ENCODE measurements at regions not wholly inside any gene's neighbourhood (a gene's known extent, or its start where the extent isn't known, plus 50 kb on each side); places are given as distances from the start of the nearest gene placed in this dataset.

DNA sequence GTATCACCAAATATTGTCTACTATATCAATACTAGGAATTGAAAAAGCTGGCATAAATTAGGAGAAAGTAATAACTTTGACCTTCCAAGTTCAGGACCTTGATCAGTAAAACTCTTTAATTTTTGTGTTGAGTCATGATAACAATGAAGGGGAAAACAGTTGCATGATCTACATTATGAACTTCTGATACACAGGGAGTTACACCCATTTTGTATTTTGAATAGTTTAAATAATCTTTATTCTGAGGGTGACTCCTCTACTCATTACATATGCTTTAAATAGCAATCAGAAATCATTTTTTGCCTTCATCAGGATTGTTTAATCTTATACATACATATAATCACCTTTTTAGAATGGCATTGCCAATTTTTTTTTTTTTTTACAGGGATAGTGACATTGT, 492.5 kb downstream of the NAV3 start:
- Histone ChIP-seq H3K9ac (ENCODE audit: low read depth, low read length, poor library complexity, severe bottlenecking) (no peak overlapping the region), H3F3A (ENCODE audit: low read depth) (no peaks in the 10 kb centered on the region), H3K79me2 (ENCODE audit: insufficient read depth, low read length) (no peaks in the 10 kb centered on the region), H3K27me3 (ENCODE audit: insufficient read depth, low read length, poor library complexity, severe bottlenecking) (no peaks in the 10 kb centered on the region), H3K9me2 (replicated peaks; ENCODE audit: low read depth, low read length) (no peaks in the 10 kb centered on the region), H3K36me3 (ENCODE audit: insufficient read depth, low read length) (no peaks in the 10 kb centered on the region), H4K20me1 (ENCODE audit: insufficient read depth, low read length, poor library complexity, severe bottlenecking) (no peaks in the 10 kb centered on the region), H3K4me3 (ENCODE audit: low read length, poor library complexity, severe bottlenecking) (no peak overlapping the region), H3K4me1 (ENCODE audit: insufficient read depth, low read length, poor library complexity, severe bottlenecking) (no peaks in the 10 kb centered on the region), H2AFZ (ENCODE audit: low read length) (no peak overlapping the region), H3K4me2 (ENCODE audit: low read depth, low read length, poor library complexity, severe bottlenecking) (no peak overlapping the region), H3K9me3 (ENCODE audit: insufficient read depth, low read depth, low read length) (no peaks in the 10 kb centered on the region)
- TF ChIP-seq EZH2phosphoT487 (IDR thresholded peaks at IDR 0.05; ENCODE audit: borderline replicate concordance) = no peak

- no peaks in the 10 kb centered on the region for H3K9me2 ChIP-seq (replicated peaks; ENCODE audit: low read depth, low read length)
- no peaks in the 10 kb centered on the region for H3K27me3 ChIP-seq (ENCODE audit: insufficient read depth, low read length, poor library complexity, severe bottlenecking)
- no peaks in the 10 kb centered on the region for H3K9me3 ChIP-seq (ENCODE audit: insufficient read depth, low read depth, low read length)
- H3K79me2 ChIP-seq (ENCODE audit: insufficient read depth, low read length) = no peaks in the 10 kb centered on the region
- no peaks in the 10 kb centered on the region for H3F3A ChIP-seq (ENCODE audit: low read depth)
- no peak overlapping the region for H3K4me2 ChIP-seq (ENCODE audit: low read depth, low read length, poor library complexity, severe bottlenecking)
- H3K4me3 ChIP-seq (ENCODE audit: low read length, poor library complexity, severe bottlenecking) = no peak overlapping the region
- H3K9ac ChIP-seq (ENCODE audit: low read depth, low read length, poor library complexity, severe bottlenecking) = no peak overlapping the region
- H3K36me3 ChIP-seq (ENCODE audit: insufficient read depth, low read length) = no peaks in the 10 kb centered on the region
- H2AFZ ChIP-seq (ENCODE audit: low read length) = no peak overlapping the region
- H3K4me1 ChIP-seq (ENCODE audit: insufficient read depth, low read length, poor library complexity, severe bottlenecking) = no peaks in the 10 kb centered on the region
- no peaks in the 10 kb centered on the region for H4K20me1 ChIP-seq (ENCODE audit: insufficient read depth, low read length, poor library complexity, severe bottlenecking)
- TF ChIP-seq CTCF (conservative IDR thresholded peaks at IDR 0.05; ENCODE audit: low read length) (no peak), EZH2phosphoT487 (IDR thresholded peaks at IDR 0.05; ENCODE audit: borderline replicate concordance) (no peak)
Observed at GRCh38 chr12:78324234-78324633, 493.5 kb downstream of the NAV3 start.

DNA sequence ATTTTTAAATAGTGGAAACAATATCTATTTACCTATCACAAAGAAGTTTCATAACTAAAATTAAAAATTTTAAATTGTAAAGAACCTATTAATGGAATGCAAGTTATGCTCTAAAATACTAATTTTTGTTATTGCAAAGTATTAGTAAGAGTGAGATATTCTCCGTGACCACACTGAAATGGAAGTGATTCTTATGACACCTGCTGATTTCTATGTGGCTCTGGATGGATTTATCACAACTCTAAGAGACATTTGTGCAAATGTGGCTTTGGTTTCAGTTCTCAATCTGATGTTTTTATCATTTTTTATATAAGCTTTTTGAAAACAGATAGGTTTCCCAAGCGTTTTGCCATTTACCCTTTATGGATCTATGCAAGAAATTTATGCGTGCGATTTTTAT, 497.8 kb downstream of the NAV3 start:
- no peaks in the 10 kb centered on the region for H3K9me3 ChIP-seq (ENCODE audit: insufficient read depth, low read depth, low read length)
- no peaks in the 10 kb centered on the region for H4K20me1 ChIP-seq (ENCODE audit: insufficient read depth, low read length, poor library complexity, severe bottlenecking)
- H3K4me1 ChIP-seq (ENCODE audit: insufficient read depth, low read length, poor library complexity, severe bottlenecking) = no peaks in the 10 kb centered on the region
- H2AFZ ChIP-seq (ENCODE audit: low read length) = no peak overlapping the region
- no peaks in the 10 kb centered on the region for H3K9me2 ChIP-seq (replicated peaks; ENCODE audit: low read depth, low read length)
- H3K36me3 ChIP-seq (ENCODE audit: insufficient read depth, low read length) = no peaks in the 10 kb centered on the region
- no peaks in the 10 kb centered on the region for H3F3A ChIP-seq (ENCODE audit: low read depth)
- H3K4me2 ChIP-seq (ENCODE audit: low read depth, low read length, poor library complexity, severe bottlenecking) = no peak overlapping the region
- no peak overlapping the region for H3K4me3 ChIP-seq (ENCODE audit: low read length, poor library complexity, severe bottlenecking)
- TF ChIP-seq EZH2phosphoT487 (IDR thresholded peaks at IDR 0.05; ENCODE audit: borderline replicate concordance) (no peak), CTCF (conservative IDR thresholded peaks at IDR 0.05; ENCODE audit: low read length) (no peak)
- H3K27me3 ChIP-seq (ENCODE audit: insufficient read depth, low read length, poor library complexity, severe bottlenecking) = no peaks in the 10 kb centered on the region
- H3K79me2 ChIP-seq (ENCODE audit: insufficient read depth, low read length) = no peaks in the 10 kb centered on the region
- H3K9ac ChIP-seq (ENCODE audit: low read depth, low read length, poor library complexity, severe bottlenecking) = no peak overlapping the region

DNA sequence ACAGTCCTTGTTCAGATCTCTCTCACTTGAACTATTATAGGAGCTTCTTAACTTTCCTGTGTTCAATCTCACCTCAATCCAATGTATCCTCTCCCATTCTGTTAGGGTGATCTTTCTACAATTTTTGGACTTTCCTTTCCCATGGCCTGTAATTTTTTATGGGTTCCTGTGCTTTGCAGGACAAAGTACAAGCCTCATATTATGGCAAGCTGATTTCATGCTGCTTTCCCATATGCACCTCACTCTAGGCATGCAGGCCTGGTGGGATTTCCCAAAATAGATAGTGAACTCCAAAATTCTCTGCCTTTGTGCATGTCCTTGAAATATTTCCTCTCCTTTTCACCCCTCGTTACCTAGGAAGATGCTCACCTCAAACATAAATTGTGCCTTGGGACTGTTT, 499.4 kb downstream of the NAV3 start:
- Histone ChIP-seq H3K9me3 (ENCODE audit: insufficient read depth, low read depth, low read length) (no peaks in the 10 kb centered on the region), H3K79me2 (ENCODE audit: insufficient read depth, low read length) (no peaks in the 10 kb centered on the region), H3K9me2 (replicated peaks; ENCODE audit: low read depth, low read length) (no peaks in the 10 kb centered on the region), H4K20me1 (ENCODE audit: insufficient read depth, low read length, poor library complexity, severe bottlenecking) (no peaks in the 10 kb centered on the region), H3K4me3 (ENCODE audit: low read length, poor library complexity, severe bottlenecking) (no peak overlapping the region), H3F3A (ENCODE audit: low read depth) (no peaks in the 10 kb centered on the region), H3K36me3 (ENCODE audit: insufficient read depth, low read length) (no peaks in the 10 kb centered on the region), H2AFZ (ENCODE audit: low read length) (no peak overlapping the region), H3K27me3 (ENCODE audit: insufficient read depth, low read length, poor library complexity, severe bottlenecking) (no peaks in the 10 kb centered on the region), H3K9ac (ENCODE audit: low read depth, low read length, poor library complexity, severe bottlenecking) (no peak overlapping the region), H3K4me1 (ENCODE audit: insufficient read depth, low read length, poor library complexity, severe bottlenecking) (no peaks in the 10 kb centered on the region), H3K4me2 (ENCODE audit: low read depth, low read length, poor library complexity, severe bottlenecking) (no peak overlapping the region)
- TF ChIP-seq EZH2phosphoT487 (IDR thresholded peaks at IDR 0.05; ENCODE audit: borderline replicate concordance) (no peak), CTCF (conservative IDR thresholded peaks at IDR 0.05; ENCODE audit: low read length) (no peak)

Data from Loucy (cell line).